ENCODE measurements at regions not wholly inside any gene's neighbourhood (a gene's known extent, or its start where the extent isn't known, plus 50 kb on each side); places are given as distances from the start of the nearest gene placed in this dataset.
A peak's percentile ranks its signal among the peaks of the same experiment; 100 is the strongest.

DNA sequence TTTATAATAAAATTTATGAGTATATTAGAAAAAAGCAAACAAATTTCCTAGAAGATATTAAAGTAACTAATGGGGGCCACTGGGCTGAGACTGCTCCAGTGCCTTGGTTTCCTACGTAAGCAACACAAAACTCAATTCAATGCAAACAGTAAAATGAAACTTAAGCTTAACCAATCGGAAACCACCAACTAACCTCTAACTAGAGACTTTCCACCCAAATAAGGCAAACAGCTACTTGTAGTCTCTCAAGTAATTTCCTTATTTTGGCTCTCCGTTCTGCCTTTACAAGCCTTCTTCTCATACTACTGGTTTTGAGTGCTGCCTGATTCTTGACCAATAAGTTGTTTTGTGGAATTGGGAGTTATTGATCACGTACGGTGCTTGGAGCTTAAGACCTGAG, 167.3 kb upstream of the VEGFC start:
- TF ChIP-seq, protein P1, sequence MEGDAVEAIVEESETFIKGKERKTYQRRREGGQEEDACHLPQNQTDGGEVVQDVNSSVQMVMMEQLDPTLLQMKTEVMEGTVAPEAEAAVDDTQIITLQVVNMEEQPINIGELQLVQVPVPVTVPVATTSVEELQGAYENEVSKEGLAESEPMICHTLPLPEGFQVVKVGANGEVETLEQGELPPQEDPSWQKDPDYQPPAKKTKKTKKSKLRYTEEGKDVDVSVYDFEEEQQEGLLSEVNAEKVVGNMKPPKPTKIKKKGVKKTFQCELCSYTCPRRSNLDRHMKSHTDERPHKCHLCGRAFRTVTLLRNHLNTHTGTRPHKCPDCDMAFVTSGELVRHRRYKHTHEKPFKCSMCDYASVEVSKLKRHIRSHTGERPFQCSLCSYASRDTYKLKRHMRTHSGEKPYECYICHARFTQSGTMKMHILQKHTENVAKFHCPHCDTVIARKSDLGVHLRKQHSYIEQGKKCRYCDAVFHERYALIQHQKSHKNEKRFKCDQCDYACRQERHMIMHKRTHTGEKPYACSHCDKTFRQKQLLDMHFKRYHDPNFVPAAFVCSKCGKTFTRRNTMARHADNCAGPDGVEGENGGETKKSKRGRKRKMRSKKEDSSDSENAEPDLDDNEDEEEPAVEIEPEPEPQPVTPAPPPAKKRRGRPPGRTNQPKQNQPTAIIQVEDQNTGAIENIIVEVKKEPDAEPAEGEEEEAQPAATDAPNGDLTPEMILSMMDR (IDR thresholded peaks at IDR 0.05; ENCODE audit: borderline replicate concordance, control extremely low read depth, extremely low read depth, insufficient read depth, missing control alignments), result no peak
- in situ Hi-C loops (cut with MboI; ENCODE audit: low sequenced_read_pairs, unreplicated experiment), result no loop called here
- no peak for DNase-seq (ENCODE audit: low spot score)

DNA sequence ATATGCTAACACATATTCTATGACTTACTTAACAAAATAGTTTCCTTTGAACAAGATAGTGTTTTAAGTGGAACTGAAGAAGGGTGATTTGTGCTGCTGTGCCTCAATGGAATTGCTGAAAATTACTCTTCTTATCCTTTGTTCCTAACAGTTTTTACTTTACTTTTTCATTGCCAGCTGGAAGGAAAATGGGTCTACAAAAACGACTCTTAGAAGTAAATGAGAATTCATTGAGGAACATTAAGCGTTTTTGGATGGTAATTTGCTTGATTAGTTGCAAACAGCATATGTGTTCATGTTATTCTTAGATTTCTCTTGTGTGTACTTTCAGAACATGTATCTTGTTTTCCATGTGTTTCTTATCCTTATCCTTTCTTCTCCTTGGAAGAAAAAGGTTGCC, 170.4 kb upstream of the VEGFC start:
- DNase-seq (ENCODE audit: low spot score), result no peak
- TF ChIP-seq, protein P1 (IDR thresholded peaks at IDR 0.05; ENCODE audit: borderline replicate concordance, control extremely low read depth, extremely low read depth, insufficient read depth, missing control alignments), result no peak
- in situ Hi-C loops (cut with MboI; ENCODE audit: low sequenced_read_pairs, unreplicated experiment), result no loop called here

DNA sequence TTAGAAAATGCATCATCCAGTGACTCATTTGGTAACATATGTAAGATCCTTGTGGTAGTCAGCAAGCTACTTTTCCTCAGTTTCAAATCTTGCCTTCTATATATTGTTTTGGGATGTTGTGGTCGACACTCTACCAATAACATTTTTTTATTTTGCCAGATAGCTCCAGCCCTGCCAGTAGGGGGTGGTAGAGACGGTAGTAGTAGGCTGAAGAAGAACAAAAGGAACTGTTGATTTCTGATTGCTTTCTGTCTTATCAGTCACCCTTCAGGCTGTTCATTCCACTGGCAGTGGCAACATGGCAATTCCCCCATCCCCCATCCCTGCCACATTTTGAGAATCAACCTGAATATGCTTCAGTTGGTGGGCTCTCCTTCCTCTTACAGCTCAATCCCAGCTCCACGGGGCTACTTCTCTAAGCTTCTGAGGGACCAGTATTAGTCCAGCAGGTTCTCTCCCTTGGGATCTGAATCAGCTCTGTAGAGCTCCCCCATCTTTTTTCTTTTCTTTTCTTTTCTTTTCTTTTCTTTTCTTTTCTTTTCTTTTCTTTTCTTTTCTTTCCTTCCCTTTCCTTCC, 171.5 kb upstream of the VEGFC start:
- TF ChIP-seq, protein P1 (IDR thresholded peaks at IDR 0.05; ENCODE audit: borderline replicate concordance, control extremely low read depth, extremely low read depth, insufficient read depth, missing control alignments), result peak; percentile 9
- no peak for DNase-seq (ENCODE audit: low spot score)
- in situ Hi-C loops (cut with MboI; ENCODE audit: low sequenced_read_pairs, unreplicated experiment), result no loop called here

DNA sequence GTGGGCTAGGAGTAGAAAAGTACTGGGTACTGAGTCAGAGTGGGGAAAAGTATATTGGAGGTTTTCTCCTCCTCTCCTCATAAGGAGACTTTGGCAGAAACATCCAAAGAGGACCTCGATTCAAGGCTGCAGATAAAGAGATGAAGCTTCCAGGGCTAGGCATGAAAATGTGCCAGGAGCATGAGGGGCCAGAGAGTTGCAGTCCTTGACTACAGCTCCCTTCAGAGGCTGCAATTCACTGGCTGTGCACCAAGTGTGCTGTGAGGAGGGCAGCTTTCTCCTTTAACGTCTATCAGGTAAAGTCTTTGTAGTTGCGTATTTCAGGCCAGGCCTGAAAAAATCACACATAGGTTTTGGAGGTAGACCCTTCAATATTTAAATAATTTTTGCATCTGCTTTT, 174.9 kb upstream of the VEGFC start:
- TF ChIP-seq, protein P1 (IDR thresholded peaks at IDR 0.05; ENCODE audit: borderline replicate concordance, control extremely low read depth, extremely low read depth, insufficient read depth, missing control alignments), result no peak
- no peak for DNase-seq (ENCODE audit: low spot score)
- in situ Hi-C loops (cut with MboI; ENCODE audit: low sequenced_read_pairs, unreplicated experiment), result no loop called here

DNA sequence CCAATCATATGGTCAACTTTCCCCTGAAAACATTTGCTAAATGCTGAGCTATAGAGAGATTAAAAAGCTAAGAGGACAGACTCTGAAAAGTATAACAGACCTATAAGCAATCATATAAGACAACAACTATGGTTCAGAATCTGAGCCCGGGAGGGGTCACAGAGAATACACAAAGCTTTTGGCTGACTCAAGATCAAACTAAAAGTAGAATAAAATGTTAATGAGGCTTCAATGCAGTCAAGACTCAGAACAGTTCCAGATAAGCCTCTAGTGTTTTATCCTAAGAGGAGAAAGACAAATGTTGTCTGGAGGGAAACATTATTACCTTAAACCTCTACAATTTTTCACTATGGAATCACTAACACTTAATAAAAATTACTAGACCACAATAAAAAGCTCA, 175.4 kb upstream of the VEGFC start:
- TF ChIP-seq, protein P1 (IDR thresholded peaks at IDR 0.05; ENCODE audit: borderline replicate concordance, control extremely low read depth, extremely low read depth, insufficient read depth, missing control alignments), result no peak
- no peak for DNase-seq (ENCODE audit: low spot score)
- in situ Hi-C loops (cut with MboI; ENCODE audit: low sequenced_read_pairs, unreplicated experiment), result no loop called here

DNA sequence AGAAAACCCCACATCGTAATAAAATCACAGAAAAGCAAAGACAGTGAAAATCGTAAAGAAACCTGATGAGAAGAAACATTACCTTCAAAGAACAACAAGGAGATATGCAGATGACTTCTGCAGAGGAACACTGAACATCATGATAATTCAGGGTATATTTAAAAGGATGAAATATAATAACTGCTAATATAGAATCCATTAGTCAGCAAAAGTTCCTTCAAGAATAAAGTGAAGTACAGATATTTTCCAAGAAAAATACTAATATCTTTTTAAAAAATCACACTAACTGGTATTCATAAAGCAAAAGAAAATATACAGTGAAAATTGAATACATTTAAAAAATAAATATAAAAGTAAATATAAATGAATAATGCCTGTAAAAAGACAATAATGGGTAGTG, 176.3 kb upstream of the VEGFC start:
- in situ Hi-C loops (cut with MboI; ENCODE audit: low sequenced_read_pairs, unreplicated experiment), result no loop called here
- DNase-seq (ENCODE audit: low spot score), result no peak
- TF ChIP-seq, protein P1 (IDR thresholded peaks at IDR 0.05; ENCODE audit: borderline replicate concordance, control extremely low read depth, extremely low read depth, insufficient read depth, missing control alignments), result no peak
